NCI-H2029 (cell line): ENCODE measurements at regions not wholly inside any gene's neighbourhood (a gene's known extent, or its start where the extent isn't known, plus 50 kb on each side); places are given as distances from the start of the nearest gene placed in this dataset.

ENCODE experiments used
- DNase-seq: peaks from one replicate; lab custom pipeline; 2025; lab: John Stamatoyannopoulos, UW

- DNase-seq, result no peak
Observed at GRCh38 chr10:4343091-4343490, 482.9 kb upstream of the AKR1E2 start.

GRCh38 chr10:4338768-4339167 is 487.2 kb upstream of the AKR1E2 start:
- DNase-seq, result no peak

GRCh38 chr10:4337563-4337962 is 488.4 kb upstream of the AKR1E2 start:
- DNase-seq, result no peak

- no peak for DNase-seq
Observed at GRCh38 chr10:4334871-4335270, 491.1 kb upstream of the AKR1E2 start.

GRCh38 chr10:4334015-4334414 is 492.0 kb upstream of the AKR1E2 start:
- no peak for DNase-seq

- no peak for DNase-seq
Observed at GRCh38 chr10:4333459-4333894, 492.5 kb upstream of the AKR1E2 start.

- no peak for DNase-seq
Observed at GRCh38 chr10:4332764-4333458, 493.1 kb upstream of the AKR1E2 start.

GRCh38 chr10:4331150-4331549 is 494.9 kb upstream of the AKR1E2 start:
- DNase-seq, result no peak

GRCh38 chr10:4330636-4331035 is 495.4 kb upstream of the AKR1E2 start:
- no peak for DNase-seq

- no peak for DNase-seq
Observed at GRCh38 chr10:4329225-4329624, 496.8 kb upstream of the AKR1E2 start.

GRCh38 chr10:4326647-4327046 is 499.4 kb upstream of the AKR1E2 start:
- DNase-seq, result no peak

- DNase-seq, result no peak
Observed at GRCh38 chr10:4319870-4320367, 506.1 kb upstream of the AKR1E2 start.

GRCh38 chr10:4316161-4316810 is 509.7 kb upstream of the AKR1E2 start:
- no peak for DNase-seq

- no peak for DNase-seq
Observed at GRCh38 chr10:4315551-4315950, 510.5 kb upstream of the AKR1E2 start.

- no peak for DNase-seq
Observed at GRCh38 chr10:4313051-4313450, 513.0 kb upstream of the AKR1E2 start.

- no peak for DNase-seq
Observed at GRCh38 chr10:4312051-4312835, 513.8 kb upstream of the AKR1E2 start.

GRCh38 chr10:4310172-4310571 is 515.8 kb upstream of the AKR1E2 start:
- DNase-seq, result no peak

GRCh38 chr10:4307910-4308309 is 518.1 kb upstream of the AKR1E2 start:
- no peak for DNase-seq

- no peak for DNase-seq
Observed at GRCh38 chr10:4306871-4307270, 519.1 kb upstream of the AKR1E2 start.

GRCh38 chr10:4303045-4303444 is 518.0 kb upstream of the KLF6 start:
- no peak for DNase-seq

- no peak for DNase-seq
Observed at GRCh38 chr10:4301291-4302045, 516.5 kb upstream of the KLF6 start.

- DNase-seq, result no peak
Observed at GRCh38 chr10:4296161-4296560, 511.2 kb upstream of the KLF6 start.
